OCI-LY7 (cell line): ENCODE measurements at regions not wholly inside any gene's neighbourhood (a gene's known extent, or its start where the extent isn't known, plus 50 kb on each side); places are given as distances from the start of the nearest gene placed in this dataset.

Source experiments
- EZH2phosphoT487 ChIP-seq: fragments of 200-600 bp; sonication (generic); IDR thresholded peaks from 2 replicates; pipeline ENCODE4 v1.6.1; 2018; ENCODE audit warnings: low read depth, borderline replicate concordance, mild to moderate bottlenecking, mixed run types, antibody characterized with exemption, low read length, moderate library complexity, mixed read lengths
- TF ChIP-seq, protein P1 (sequence below): fragments of 200-600 bp; sonication (generic); conservative IDR thresholded peaks from 2 replicates; pipeline ENCODE4 v1.5.1; 2014; ENCODE audit warnings: mild to moderate bottlenecking, antibody characterized with exemption, low read length, moderate library complexity, mixed read lengths

DNA sequence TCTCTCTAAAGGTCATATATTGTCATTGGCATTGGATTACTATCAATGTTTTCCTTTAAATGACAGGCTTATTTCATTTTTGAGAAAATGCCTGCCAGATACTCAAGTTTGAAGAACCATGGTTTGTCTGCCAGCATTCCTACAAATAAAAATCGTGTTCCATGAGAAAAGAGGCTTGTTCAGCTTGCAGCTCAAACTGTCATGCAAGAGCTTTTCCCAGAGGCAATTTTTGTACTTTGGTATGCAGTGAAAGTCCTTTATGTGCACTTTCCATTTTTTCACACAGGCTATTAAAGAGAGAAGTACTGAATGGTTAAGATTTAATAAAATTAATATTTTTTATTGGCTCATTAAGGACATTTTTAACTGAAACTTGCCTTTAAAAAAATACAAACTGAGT is 110.4 kb downstream of the FBXO4 start:
- TF ChIP-seq, protein P1, sequence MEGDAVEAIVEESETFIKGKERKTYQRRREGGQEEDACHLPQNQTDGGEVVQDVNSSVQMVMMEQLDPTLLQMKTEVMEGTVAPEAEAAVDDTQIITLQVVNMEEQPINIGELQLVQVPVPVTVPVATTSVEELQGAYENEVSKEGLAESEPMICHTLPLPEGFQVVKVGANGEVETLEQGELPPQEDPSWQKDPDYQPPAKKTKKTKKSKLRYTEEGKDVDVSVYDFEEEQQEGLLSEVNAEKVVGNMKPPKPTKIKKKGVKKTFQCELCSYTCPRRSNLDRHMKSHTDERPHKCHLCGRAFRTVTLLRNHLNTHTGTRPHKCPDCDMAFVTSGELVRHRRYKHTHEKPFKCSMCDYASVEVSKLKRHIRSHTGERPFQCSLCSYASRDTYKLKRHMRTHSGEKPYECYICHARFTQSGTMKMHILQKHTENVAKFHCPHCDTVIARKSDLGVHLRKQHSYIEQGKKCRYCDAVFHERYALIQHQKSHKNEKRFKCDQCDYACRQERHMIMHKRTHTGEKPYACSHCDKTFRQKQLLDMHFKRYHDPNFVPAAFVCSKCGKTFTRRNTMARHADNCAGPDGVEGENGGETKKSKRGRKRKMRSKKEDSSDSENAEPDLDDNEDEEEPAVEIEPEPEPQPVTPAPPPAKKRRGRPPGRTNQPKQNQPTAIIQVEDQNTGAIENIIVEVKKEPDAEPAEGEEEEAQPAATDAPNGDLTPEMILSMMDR, result no peak
- no peak for TF ChIP-seq EZH2phosphoT487
